SK-N-SH (cell line): ENCODE measurements at regions not wholly inside any gene's neighbourhood (a gene's known extent, or its start where the extent isn't known, plus 50 kb on each side); places are given as distances from the start of the nearest gene placed in this dataset.
A peak's percentile ranks its signal among the peaks of the same experiment; 100 is the strongest.

Source experiments
- CHD2 ChIP-seq: fragments of 150-350 bp; IDR thresholded peaks from 2 replicates; pipeline ENCODE4 v1.6.1; 2018; ENCODE audit warnings: low read length; ENCODE audit not compliant: partially characterized antibody
- EP300 ChIP-seq, 2 experiments: IDR thresholded peaks; 2 replicates each; pipeline versions ENCODE4 v1.4.0 to v1.6.1; 2012; ENCODE audit warnings: borderline replicate concordance in 1 of 2, low read depth in 1 of 2, low read length in 1 of 2
- FOXJ3 ChIP-seq: sonication (generic); formaldehyde crosslinking; IDR thresholded peaks from 2 replicates; pipeline ENCODE4 v1.5.1; 2020; ENCODE audit warnings: mild to moderate bottlenecking, missing genetic modification reagents
- JUND ChIP-seq: IDR thresholded peaks from 2 replicates; pipeline ENCODE4 v1.4.0; 2012
- NRF1 ChIP-seq: IDR thresholded peaks from 2 replicates; pipeline ENCODE4 v1.6.1; 2012; ENCODE audit warnings: low read depth, mild to moderate bottlenecking, low read length
- POLR2AphosphoS5 ChIP-seq: IDR thresholded peaks from 2 replicates; pipeline ENCODE4 v1.6.1; 2012; ENCODE audit warnings: low read depth, low read length
- RCOR1 ChIP-seq: fragments of 150-350 bp; IDR thresholded peaks from 2 replicates; pipeline ENCODE4 v1.6.1; 2017; ENCODE audit warnings: antibody characterized with exemption, low read length
- SMC3 ChIP-seq: IDR thresholded peaks from 2 replicates; pipeline ENCODE4 v1.6.1; 2012; ENCODE audit warnings: low read depth, low read length, improper control_type of control experiment
- TAF1 ChIP-seq: IDR thresholded peaks from 2 replicates; pipeline ENCODE4 v1.6.1; 2012; ENCODE audit warnings: low read depth, mild to moderate bottlenecking, low read length, moderate library complexity, borderline replicate concordance
- YY1 ChIP-seq: IDR thresholded peaks from 2 replicates; pipeline ENCODE4 v1.4.0; 2012; ENCODE audit warnings: low read depth, mild to moderate bottlenecking
- TF ChIP-seq, protein P1 (sequence below): fragments of 200-600 bp; sonication (generic); IDR thresholded peaks from 2 replicates; pipeline ENCODE4 v1.6.1; 2017; ENCODE audit warnings: antibody characterized with exemption, mild to moderate bottlenecking, moderate library complexity
- TF ChIP-seq, protein P2 (sequence below): fragments of 150-350 bp; IDR thresholded peaks from 2 replicates; pipeline ENCODE4 v1.6.1; 2017; ENCODE audit warnings: antibody characterized with exemption, low read length, low read depth, borderline replicate concordance
- TF ChIP-seq, protein P3 (sequence below): IDR thresholded peaks from 2 replicates; pipeline ENCODE4 v1.6.1; 2012; ENCODE audit warnings: mild to moderate bottlenecking, low read depth, low read length, moderate library complexity
- TF ChIP-seq, protein P4 (sequence below): IDR thresholded peaks from 2 replicates; pipeline ENCODE4 v1.4.0; 2012; ENCODE audit warnings: low read depth

DNA sequence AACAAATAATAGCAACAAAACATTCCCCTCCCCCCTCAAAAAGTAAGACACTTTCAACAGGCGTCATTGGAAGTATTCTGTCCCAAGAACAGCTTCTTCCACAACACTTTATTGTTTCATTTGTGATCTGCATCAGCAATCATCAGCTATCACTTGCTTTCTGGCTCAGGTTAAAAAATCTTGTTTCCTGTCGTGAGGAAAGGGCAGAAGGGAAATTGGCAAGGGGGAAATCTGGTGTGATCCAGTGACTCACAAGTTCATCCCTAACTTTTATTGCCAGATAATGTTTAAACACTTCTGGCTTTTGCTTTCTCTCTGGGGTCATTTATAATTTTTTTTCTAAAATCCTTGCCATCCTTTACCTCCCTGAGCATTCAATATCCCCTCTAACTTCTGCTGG is 247.4 kb upstream of the GIMD1 start:
- TF ChIP-seq, protein P1, sequence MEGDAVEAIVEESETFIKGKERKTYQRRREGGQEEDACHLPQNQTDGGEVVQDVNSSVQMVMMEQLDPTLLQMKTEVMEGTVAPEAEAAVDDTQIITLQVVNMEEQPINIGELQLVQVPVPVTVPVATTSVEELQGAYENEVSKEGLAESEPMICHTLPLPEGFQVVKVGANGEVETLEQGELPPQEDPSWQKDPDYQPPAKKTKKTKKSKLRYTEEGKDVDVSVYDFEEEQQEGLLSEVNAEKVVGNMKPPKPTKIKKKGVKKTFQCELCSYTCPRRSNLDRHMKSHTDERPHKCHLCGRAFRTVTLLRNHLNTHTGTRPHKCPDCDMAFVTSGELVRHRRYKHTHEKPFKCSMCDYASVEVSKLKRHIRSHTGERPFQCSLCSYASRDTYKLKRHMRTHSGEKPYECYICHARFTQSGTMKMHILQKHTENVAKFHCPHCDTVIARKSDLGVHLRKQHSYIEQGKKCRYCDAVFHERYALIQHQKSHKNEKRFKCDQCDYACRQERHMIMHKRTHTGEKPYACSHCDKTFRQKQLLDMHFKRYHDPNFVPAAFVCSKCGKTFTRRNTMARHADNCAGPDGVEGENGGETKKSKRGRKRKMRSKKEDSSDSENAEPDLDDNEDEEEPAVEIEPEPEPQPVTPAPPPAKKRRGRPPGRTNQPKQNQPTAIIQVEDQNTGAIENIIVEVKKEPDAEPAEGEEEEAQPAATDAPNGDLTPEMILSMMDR = no peak
- TF ChIP-seq, protein P2, sequence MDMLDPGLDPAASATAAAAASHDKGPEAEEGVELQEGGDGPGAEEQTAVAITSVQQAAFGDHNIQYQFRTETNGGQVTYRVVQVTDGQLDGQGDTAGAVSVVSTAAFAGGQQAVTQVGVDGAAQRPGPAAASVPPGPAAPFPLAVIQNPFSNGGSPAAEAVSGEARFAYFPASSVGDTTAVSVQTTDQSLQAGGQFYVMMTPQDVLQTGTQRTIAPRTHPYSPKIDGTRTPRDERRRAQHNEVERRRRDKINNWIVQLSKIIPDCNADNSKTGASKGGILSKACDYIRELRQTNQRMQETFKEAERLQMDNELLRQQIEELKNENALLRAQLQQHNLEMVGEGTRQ = no peak
- TF ChIP-seq, protein P3, sequence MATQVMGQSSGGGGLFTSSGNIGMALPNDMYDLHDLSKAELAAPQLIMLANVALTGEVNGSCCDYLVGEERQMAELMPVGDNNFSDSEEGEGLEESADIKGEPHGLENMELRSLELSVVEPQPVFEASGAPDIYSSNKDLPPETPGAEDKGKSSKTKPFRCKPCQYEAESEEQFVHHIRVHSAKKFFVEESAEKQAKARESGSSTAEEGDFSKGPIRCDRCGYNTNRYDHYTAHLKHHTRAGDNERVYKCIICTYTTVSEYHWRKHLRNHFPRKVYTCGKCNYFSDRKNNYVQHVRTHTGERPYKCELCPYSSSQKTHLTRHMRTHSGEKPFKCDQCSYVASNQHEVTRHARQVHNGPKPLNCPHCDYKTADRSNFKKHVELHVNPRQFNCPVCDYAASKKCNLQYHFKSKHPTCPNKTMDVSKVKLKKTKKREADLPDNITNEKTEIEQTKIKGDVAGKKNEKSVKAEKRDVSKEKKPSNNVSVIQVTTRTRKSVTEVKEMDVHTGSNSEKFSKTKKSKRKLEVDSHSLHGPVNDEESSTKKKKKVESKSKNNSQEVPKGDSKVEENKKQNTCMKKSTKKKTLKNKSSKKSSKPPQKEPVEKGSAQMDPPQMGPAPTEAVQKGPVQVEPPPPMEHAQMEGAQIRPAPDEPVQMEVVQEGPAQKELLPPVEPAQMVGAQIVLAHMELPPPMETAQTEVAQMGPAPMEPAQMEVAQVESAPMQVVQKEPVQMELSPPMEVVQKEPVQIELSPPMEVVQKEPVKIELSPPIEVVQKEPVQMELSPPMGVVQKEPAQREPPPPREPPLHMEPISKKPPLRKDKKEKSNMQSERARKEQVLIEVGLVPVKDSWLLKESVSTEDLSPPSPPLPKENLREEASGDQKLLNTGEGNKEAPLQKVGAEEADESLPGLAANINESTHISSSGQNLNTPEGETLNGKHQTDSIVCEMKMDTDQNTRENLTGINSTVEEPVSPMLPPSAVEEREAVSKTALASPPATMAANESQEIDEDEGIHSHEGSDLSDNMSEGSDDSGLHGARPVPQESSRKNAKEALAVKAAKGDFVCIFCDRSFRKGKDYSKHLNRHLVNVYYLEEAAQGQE = no peak
- TF ChIP-seq CHD2 (no peak), NRF1 (no peak), EP300 (IDR thresholded peaks at IDR 0.05; ENCODE audit: borderline replicate concordance in 1 of 2, low read depth in 1 of 2, low read length in 1 of 2) (no peak), YY1 (no peak), RCOR1 (no peak), POLR2AphosphoS5 (no peak), TAF1 (no peak), FOXJ3 (no peak), SMC3 (no peak), JUND (peak; percentile 26; the same call in 1 of the 2 replicates)
- TF ChIP-seq, protein P4, sequence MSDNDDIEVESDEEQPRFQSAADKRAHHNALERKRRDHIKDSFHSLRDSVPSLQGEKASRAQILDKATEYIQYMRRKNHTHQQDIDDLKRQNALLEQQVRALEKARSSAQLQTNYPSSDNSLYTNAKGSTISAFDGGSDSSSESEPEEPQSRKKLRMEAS = no peak
